Keratinocyte (primary cell): ENCODE measurements at regions not wholly inside any gene's neighbourhood (a gene's known extent, or its start where the extent isn't known, plus 50 kb on each side); places are given as distances from the start of the nearest gene placed in this dataset.

ENCODE experiments used
- DNase-seq: peaks from one replicate; pipeline ENCODE4 v3.0.0-alpha.2; 2011; ENCODE audit warnings: low read depth, missing footprints, low spot score
- FAIRE-seq: peaks from 2 replicates; lab custom pipeline; 2011; peaks lifted over from hg19 to GRCh38; lab: Jason Lieb, UNC
- H2AFZ ChIP-seq: 2 replicates; pipeline ENCODE4 v1.6.0; 2012; ENCODE audit warnings: low read length, control low read depth, inconsistent platforms; ENCODE audit not compliant: control insufficient read depth
- H3K27ac ChIP-seq: 2 replicates; pipeline ENCODE4 v1.5.1; 2011; ENCODE audit warnings: low read length; ENCODE audit not compliant: control insufficient read depth, insufficient read depth
- H3K27me3 ChIP-seq: 3 replicates; pipeline ENCODE4 v1.6.0; 2011; ENCODE audit warnings: low read length; ENCODE audit not compliant: control insufficient read depth, insufficient read depth; ENCODE audit errors: extremely low read depth
- H3K36me3 ChIP-seq, 2 experiments: 2 replicates in 1 of 2; 3 replicates in 1 of 2; pipeline ENCODE4 v1.5.1; 2011; ENCODE audit warnings: low read length in 2 of 2, mild to moderate bottlenecking in 1 of 2; ENCODE audit not compliant: control insufficient read depth in 2 of 2, insufficient read depth in 2 of 2; ENCODE audit errors: extremely low read depth in 1 of 2
- H3K4me1 ChIP-seq: 3 replicates; pipeline ENCODE4 v1.5.1; 2011; ENCODE audit warnings: low read length; ENCODE audit not compliant: control insufficient read depth, insufficient read depth; ENCODE audit errors: extremely low read depth
- H3K4me2 ChIP-seq: 3 replicates; pipeline ENCODE4 v1.6.0; 2011; ENCODE audit warnings: low read depth, low read length; ENCODE audit not compliant: control insufficient read depth, insufficient read depth; ENCODE audit errors: extremely low read depth
- H3K4me3 ChIP-seq, 3 experiments: fragments of 200-600 bp in 1 of 3; sonication (generic) in 1 of 3; 2 replicates in 2 of 3; 3 replicates in 1 of 3; pipeline ENCODE4 v1.5.1; 2011 to 2016; ENCODE audit warnings: low read length in 3 of 3, mild to moderate bottlenecking in 3 of 3, control low read depth in 2 of 3, inconsistent platforms in 1 of 3, low read depth in 1 of 3, mixed read lengths in 1 of 3, mixed run types in 1 of 3, moderate library complexity in 1 of 3; ENCODE audit not compliant: control insufficient read depth in 2 of 3, insufficient read depth in 2 of 3; ENCODE audit errors: extremely low read depth in 1 of 3
- H3K79me2 ChIP-seq: 2 replicates; pipeline ENCODE4 v1.6.0; 2012; ENCODE audit warnings: low read length; ENCODE audit not compliant: control insufficient read depth, insufficient read depth
- H3K9ac ChIP-seq: 3 replicates; pipeline ENCODE4 v1.6.0; 2011; ENCODE audit warnings: low read length; ENCODE audit not compliant: control insufficient read depth, insufficient read depth; ENCODE audit errors: extremely low read depth
- H3K9me1 ChIP-seq: 3 replicates; pipeline ENCODE4 v1.6.0; 2011; ENCODE audit warnings: low read length; ENCODE audit not compliant: control insufficient read depth, insufficient read depth; ENCODE audit errors: extremely low read depth
- H3K9me3 ChIP-seq: 2 replicates; pipeline ENCODE4 v1.5.1; 2012; ENCODE audit warnings: low read depth, low read length; ENCODE audit not compliant: control insufficient read depth
- H4K20me1 ChIP-seq: 3 replicates; pipeline ENCODE4 v1.6.0; 2011; ENCODE audit warnings: low read length; ENCODE audit not compliant: control insufficient read depth, insufficient read depth; ENCODE audit errors: extremely low read depth
- EZH2 ChIP-seq: IDR thresholded peaks from one replicate; pipeline ENCODE4 v1.6.1; 2012; ENCODE audit warnings: inconsistent platforms, mild to moderate bottlenecking, low read length, moderate library complexity
- dilution Hi-C: fragments of 300-500 bp; cut with MboI; formaldehyde crosslinking; loops from one replicate; pipeline ENCODE4 v1.7.0; 2020; ENCODE audit warnings: low sequenced_read_pairs; ENCODE audit not compliant: extremely low pct_ligation_motif_present
- TF ChIP-seq, protein P1 (sequence below), 3 experiments: IDR thresholded peaks in 1 of 3; conservative IDR thresholded peaks in 1 of 3; optimal IDR thresholded peaks in 1 of 3; 2 replicates in 2 of 3; 3 replicates in 1 of 3; pipeline versions ENCODE3 to v1.5.1; 2011; ENCODE audit warnings: low read length in 3 of 3, mild to moderate bottlenecking in 3 of 3, moderate library complexity in 2 of 3, control low read depth in 1 of 3, inconsistent platforms in 1 of 3; ENCODE audit not compliant: insufficient read depth in 2 of 3; ENCODE audit errors: extremely low read depth in 1 of 3

DNA sequence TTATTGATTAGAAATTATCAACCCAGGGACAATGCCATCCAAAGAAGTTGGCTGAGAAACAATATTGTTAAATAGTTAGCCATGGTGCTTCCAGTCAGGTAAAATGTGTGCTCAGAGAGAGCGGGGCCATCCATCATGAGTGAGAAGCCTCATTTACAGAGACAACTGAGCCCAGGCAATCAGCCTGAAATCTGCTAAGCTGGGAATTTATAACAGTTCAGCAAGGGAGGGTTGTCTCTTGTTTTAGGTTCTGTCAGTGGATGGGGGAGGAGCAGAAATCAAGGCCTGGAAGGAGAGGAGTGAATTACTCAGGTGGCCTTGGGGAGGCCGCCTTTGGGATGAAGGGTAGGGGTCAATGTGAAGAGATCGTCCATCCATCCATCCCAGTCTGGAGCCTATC, 102.5 kb upstream of the ST8SIA3 start:
- H3K4me2 ChIP-seq, result no peak overlapping the region
- DNase-seq (no peak), FAIRE-seq (no peak)
- no peak overlapping the region for H3K9ac ChIP-seq
- H3K9me1 ChIP-seq, result no peaks in the 10 kb centered on the region
- no peaks in the 10 kb centered on the region for H3K36me3 ChIP-seq
- no peaks in the 10 kb centered on the region for H3K4me1 ChIP-seq
- no peaks in the 10 kb centered on the region for H3K79me2 ChIP-seq
- no peak for TF ChIP-seq EZH2
- TF ChIP-seq, protein P1, sequence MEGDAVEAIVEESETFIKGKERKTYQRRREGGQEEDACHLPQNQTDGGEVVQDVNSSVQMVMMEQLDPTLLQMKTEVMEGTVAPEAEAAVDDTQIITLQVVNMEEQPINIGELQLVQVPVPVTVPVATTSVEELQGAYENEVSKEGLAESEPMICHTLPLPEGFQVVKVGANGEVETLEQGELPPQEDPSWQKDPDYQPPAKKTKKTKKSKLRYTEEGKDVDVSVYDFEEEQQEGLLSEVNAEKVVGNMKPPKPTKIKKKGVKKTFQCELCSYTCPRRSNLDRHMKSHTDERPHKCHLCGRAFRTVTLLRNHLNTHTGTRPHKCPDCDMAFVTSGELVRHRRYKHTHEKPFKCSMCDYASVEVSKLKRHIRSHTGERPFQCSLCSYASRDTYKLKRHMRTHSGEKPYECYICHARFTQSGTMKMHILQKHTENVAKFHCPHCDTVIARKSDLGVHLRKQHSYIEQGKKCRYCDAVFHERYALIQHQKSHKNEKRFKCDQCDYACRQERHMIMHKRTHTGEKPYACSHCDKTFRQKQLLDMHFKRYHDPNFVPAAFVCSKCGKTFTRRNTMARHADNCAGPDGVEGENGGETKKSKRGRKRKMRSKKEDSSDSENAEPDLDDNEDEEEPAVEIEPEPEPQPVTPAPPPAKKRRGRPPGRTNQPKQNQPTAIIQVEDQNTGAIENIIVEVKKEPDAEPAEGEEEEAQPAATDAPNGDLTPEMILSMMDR (optimal IDR thresholded peaks at IDR 0.05 in 1 of 3, IDR thresholded peaks at IDR 0.05 in 1 of 3, conservative IDR thresholded peaks at IDR 0.05 in 1 of 3; ENCODE audit: extremely low read depth in 1 of 3, insufficient read depth in 2 of 3, low read length in 3 of 3), result no peak
- H3K27ac ChIP-seq, result no peak overlapping the region
- dilution Hi-C loops, result no loop called here
- no peak overlapping the region for H2AFZ ChIP-seq
- no peaks in the 10 kb centered on the region for H3K27me3 ChIP-seq
- H3K9me3 ChIP-seq, result no peaks in the 10 kb centered on the region
- no peaks in the 10 kb centered on the region for H4K20me1 ChIP-seq
- no peak overlapping the region for H3K4me3 ChIP-seq

DNA sequence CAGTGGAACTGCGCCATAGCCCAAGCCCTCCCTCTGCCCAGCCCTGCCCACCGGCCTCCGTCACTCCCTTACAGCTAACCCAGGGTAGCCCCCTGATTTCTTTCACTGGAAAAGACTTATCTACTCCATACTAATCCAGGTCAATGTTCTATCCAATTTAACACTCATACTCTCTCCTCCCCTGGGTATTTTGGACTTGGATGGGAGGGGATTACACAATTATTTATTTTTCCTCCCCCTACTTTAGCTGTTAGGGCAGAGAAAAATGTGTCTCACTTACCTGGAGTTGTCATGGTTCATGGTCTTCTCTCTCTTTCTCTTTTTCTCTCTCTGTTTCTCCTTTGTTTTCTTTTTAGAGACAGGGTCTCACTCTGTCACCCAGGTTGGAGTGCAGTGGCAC, 100.6 kb upstream of the ST8SIA3 start:
- DNase-seq, result no peak
- Histone ChIP-seq H3K9ac (no peak overlapping the region), H3K27ac (no peak overlapping the region), H3K9me3 (no peaks in the 10 kb centered on the region), H3K9me1 (no peaks in the 10 kb centered on the region), H3K4me1 (no peaks in the 10 kb centered on the region), H3K4me3 (no peak overlapping the region), H2AFZ (no peak overlapping the region), H3K27me3 (no peaks in the 10 kb centered on the region), H4K20me1 (no peaks in the 10 kb centered on the region), H3K4me2 (no peak overlapping the region), H3K79me2 (no peaks in the 10 kb centered on the region), H3K36me3 (no peaks in the 10 kb centered on the region)
- TF ChIP-seq, protein P1 (optimal IDR thresholded peaks at IDR 0.05 in 1 of 3, IDR thresholded peaks at IDR 0.05 in 1 of 3, conservative IDR thresholded peaks at IDR 0.05 in 1 of 3; ENCODE audit: extremely low read depth in 1 of 3, insufficient read depth in 2 of 3, low read length in 3 of 3), result no peak
- TF ChIP-seq EZH2, result no peak
- dilution Hi-C loops, result no loop called here
- FAIRE-seq, result no peak
